ENCODE measurements at regions not wholly inside any gene's neighbourhood (a gene's known extent, or its start where the extent isn't known, plus 50 kb on each side); places are given as distances from the start of the nearest gene placed in this dataset.
A peak's percentile ranks its signal among the peaks of the same experiment; 100 is the strongest.

GRCh38 chr6:113679051-113679450 lies 178.1 kb upstream of the MARCKS start:
- intact Hi-C loops (cut with DNase I; ENCODE audit: low total_unique reads): no loop called here
- Histone ChIP-seq H3K4me3 (no peak overlapping the region), H3K27ac (no peak overlapping the region), H3K9me3 (no peaks in the 10 kb centered on the region), H3K4me1 (no peaks in the 10 kb centered on the region), H3K36me3 (no peaks in the 10 kb centered on the region), H3K27me3 (no peaks in the 10 kb centered on the region)
- TF ChIP-seq CTCF (IDR thresholded peaks at IDR 0.05) (no peak), POLR2AphosphoS5 (IDR thresholded peaks at IDR 0.05) (no peak), POLR2A (IDR thresholded peaks at IDR 0.05) (no peak)
- DNase-seq (ENCODE audit: low spot score in 2 of 2): no peak

- Histone ChIP-seq H3K27ac (no peak overlapping the region), H3K4me1 (no peaks in the 10 kb centered on the region), H3K9me3 (no peaks in the 10 kb centered on the region), H3K36me3 (no peaks in the 10 kb centered on the region), H3K4me3 (no peak overlapping the region), H3K27me3 (no peaks in the 10 kb centered on the region)
- no peak for DNase-seq (ENCODE audit: low spot score in 2 of 2)
- TF ChIP-seq CTCF (IDR thresholded peaks at IDR 0.05): no peak
- no peak for TF ChIP-seq POLR2A (IDR thresholded peaks at IDR 0.05)
- no peak for TF ChIP-seq POLR2AphosphoS5 (IDR thresholded peaks at IDR 0.05)
- intact Hi-C loops (cut with DNase I; ENCODE audit: low total_unique reads): no loop called here
Observed at GRCh38 chr6:113680301-113680700, 176.8 kb upstream of the MARCKS start.

GRCh38 chr6:113683968-113684367 lies 173.2 kb upstream of the MARCKS start:
- H3K27me3 ChIP-seq: no peaks in the 10 kb centered on the region
- no peak overlapping the region for H3K4me3 ChIP-seq
- no peak for TF ChIP-seq POLR2AphosphoS5 (IDR thresholded peaks at IDR 0.05)
- no peak for TF ChIP-seq POLR2A (IDR thresholded peaks at IDR 0.05)
- TF ChIP-seq CTCF (IDR thresholded peaks at IDR 0.05): no peak
- no peaks in the 10 kb centered on the region for H3K9me3 ChIP-seq
- H3K36me3 ChIP-seq: no peaks in the 10 kb centered on the region
- DNase-seq (ENCODE audit: low spot score in 2 of 2): no peak
- intact Hi-C loops (cut with DNase I; ENCODE audit: low total_unique reads): no loop called here
- H3K27ac ChIP-seq: peak overlapping the region; percentile 62 to 80
- H3K4me1 ChIP-seq: no peaks in the 10 kb centered on the region

- intact Hi-C loops (cut with DNase I; ENCODE audit: low total_unique reads): no loop called here
Observed at GRCh38 chr6:113684382-113684901, 172.7 kb upstream of the MARCKS start.

GRCh38 chr6:113686049-113686448 lies 171.1 kb upstream of the MARCKS start:
- Histone ChIP-seq H3K27ac (peak overlapping the region in 1 of 2 donors; percentile 23), H3K4me3 (no peak overlapping the region), H3K4me1 (no peaks in the 10 kb centered on the region), H3K36me3 (no peaks in the 10 kb centered on the region), H3K27me3 (no peaks in the 10 kb centered on the region), H3K9me3 (no peaks in the 10 kb centered on the region)
- intact Hi-C loops (cut with DNase I; ENCODE audit: low total_unique reads): no loop called here
- DNase-seq (ENCODE audit: low spot score in 2 of 2): no peak
- no peak for TF ChIP-seq POLR2AphosphoS5 (IDR thresholded peaks at IDR 0.05)
- TF ChIP-seq POLR2A (IDR thresholded peaks at IDR 0.05): no peak
- TF ChIP-seq CTCF (IDR thresholded peaks at IDR 0.05): no peak

More at GRCh38 chr6:113684382-113684901, 172.7 kb upstream of the MARCKS start:
- TF ChIP-seq POLR2AphosphoS5 (IDR thresholded peaks at IDR 0.05) (peak in 2 of 3 donors; percentile 38 to 62), CTCF (IDR thresholded peaks at IDR 0.05) (no peak), POLR2A (IDR thresholded peaks at IDR 0.05) (no peak)
- Histone ChIP-seq H3K27me3 (no peaks in the 10 kb centered on the region), H3K27ac (peak overlapping the region; percentile 62 to 80), H3K4me3 (no peak overlapping the region), H3K4me1 (no peaks in the 10 kb centered on the region), H3K9me3 (no peaks in the 10 kb centered on the region), H3K36me3 (no peaks in the 10 kb centered on the region)
- DNase-seq (ENCODE audit: low spot score in 2 of 2): peak in 1 of 2 donors; percentile 46
